ENCODE measurements at regions not wholly inside any gene's neighbourhood (a gene's known extent, or its start where the extent isn't known, plus 50 kb on each side); places are given as distances from the start of the nearest gene placed in this dataset.

DNA sequence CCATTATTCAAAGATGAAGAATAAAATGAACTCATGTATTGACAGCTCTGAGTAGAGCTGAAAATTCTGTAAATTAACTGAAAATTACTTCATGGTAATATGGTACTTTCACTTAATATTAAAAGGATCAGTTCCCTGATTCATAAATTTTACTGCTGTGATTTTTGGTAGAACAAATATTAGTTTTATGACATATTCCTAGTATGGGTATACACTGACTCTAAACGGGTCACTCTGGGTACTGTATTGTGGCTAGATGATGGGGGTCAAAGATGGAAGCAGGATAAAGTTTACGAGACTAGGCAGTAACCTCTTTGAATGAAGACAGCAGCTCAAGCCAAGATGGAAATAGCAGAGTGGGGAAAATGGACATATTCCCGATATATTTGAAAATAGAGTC, 135.5 kb downstream of the NUAK1 start:
- H3K79me2 ChIP-seq (ENCODE audit: insufficient read depth, low read length), result no peaks in the 10 kb centered on the region
- no peaks in the 10 kb centered on the region for H4K20me1 ChIP-seq (ENCODE audit: low read depth, low read length)
- no peaks in the 10 kb centered on the region for H3K9me3 ChIP-seq (ENCODE audit: insufficient read depth, low read length)
- H3K4me2 ChIP-seq (ENCODE audit: low read depth, low read length, poor library complexity, severe bottlenecking), result no peak overlapping the region
- no peaks in the 10 kb centered on the region for H3K27me3 ChIP-seq (ENCODE audit: low read length)
- H3K4me3 ChIP-seq (ENCODE audit: insufficient read depth, low read length, poor library complexity, severe bottlenecking), result no peak overlapping the region
- no peak overlapping the region for H3K9ac ChIP-seq (ENCODE audit: low read length)
- no peaks in the 10 kb centered on the region for H3K9me2 ChIP-seq (replicated peaks; ENCODE audit: insufficient read depth, low read length)
- no peak for TF ChIP-seq EZH2phosphoT487 (conservative IDR thresholded peaks at IDR 0.05; ENCODE audit: low read length)
- TF ChIP-seq, protein P1, sequence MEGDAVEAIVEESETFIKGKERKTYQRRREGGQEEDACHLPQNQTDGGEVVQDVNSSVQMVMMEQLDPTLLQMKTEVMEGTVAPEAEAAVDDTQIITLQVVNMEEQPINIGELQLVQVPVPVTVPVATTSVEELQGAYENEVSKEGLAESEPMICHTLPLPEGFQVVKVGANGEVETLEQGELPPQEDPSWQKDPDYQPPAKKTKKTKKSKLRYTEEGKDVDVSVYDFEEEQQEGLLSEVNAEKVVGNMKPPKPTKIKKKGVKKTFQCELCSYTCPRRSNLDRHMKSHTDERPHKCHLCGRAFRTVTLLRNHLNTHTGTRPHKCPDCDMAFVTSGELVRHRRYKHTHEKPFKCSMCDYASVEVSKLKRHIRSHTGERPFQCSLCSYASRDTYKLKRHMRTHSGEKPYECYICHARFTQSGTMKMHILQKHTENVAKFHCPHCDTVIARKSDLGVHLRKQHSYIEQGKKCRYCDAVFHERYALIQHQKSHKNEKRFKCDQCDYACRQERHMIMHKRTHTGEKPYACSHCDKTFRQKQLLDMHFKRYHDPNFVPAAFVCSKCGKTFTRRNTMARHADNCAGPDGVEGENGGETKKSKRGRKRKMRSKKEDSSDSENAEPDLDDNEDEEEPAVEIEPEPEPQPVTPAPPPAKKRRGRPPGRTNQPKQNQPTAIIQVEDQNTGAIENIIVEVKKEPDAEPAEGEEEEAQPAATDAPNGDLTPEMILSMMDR (IDR thresholded peaks at IDR 0.05; ENCODE audit: insufficient read depth, low read length, poor library complexity, severe bottlenecking), result no peak
- H3K27ac ChIP-seq (ENCODE audit: low read depth, low read length), result no peak overlapping the region
- H3K36me3 ChIP-seq (ENCODE audit: low read length), result no peaks in the 10 kb centered on the region
- H3F3A ChIP-seq (ENCODE audit: insufficient read depth), result no peaks in the 10 kb centered on the region
- H2AFZ ChIP-seq (ENCODE audit: low read depth, low read length, severe bottlenecking), result no peak overlapping the region

DNA sequence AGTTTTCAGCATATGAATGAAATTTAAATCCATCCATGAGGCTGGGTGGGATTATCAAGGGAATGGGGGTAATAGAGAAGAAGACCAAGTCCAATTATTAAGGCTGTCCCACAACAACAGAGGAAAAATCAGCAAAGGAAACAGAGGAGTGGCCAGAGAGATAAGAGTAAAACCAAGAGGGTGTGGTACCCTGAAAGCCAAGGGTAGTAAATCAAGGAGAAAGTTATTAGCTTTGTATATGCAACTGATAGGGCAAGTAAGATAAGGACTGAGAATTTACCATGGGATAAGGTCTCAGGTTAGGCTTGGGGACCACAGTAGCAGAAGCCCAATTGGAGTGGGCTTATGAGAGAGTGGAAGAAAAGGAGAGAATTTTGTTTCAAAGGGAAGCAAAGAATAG, 134.5 kb downstream of the NUAK1 start:
- no peaks in the 10 kb centered on the region for H3K27me3 ChIP-seq (ENCODE audit: low read length)
- H3K9me2 ChIP-seq (replicated peaks; ENCODE audit: insufficient read depth, low read length), result no peaks in the 10 kb centered on the region
- no peak overlapping the region for H3K4me3 ChIP-seq (ENCODE audit: insufficient read depth, low read length, poor library complexity, severe bottlenecking)
- TF ChIP-seq, protein P1 (IDR thresholded peaks at IDR 0.05; ENCODE audit: insufficient read depth, low read length, poor library complexity, severe bottlenecking), result no peak
- no peak for TF ChIP-seq EZH2phosphoT487 (conservative IDR thresholded peaks at IDR 0.05; ENCODE audit: low read length)
- no peaks in the 10 kb centered on the region for H3K9me3 ChIP-seq (ENCODE audit: insufficient read depth, low read length)
- H4K20me1 ChIP-seq (ENCODE audit: low read depth, low read length), result no peaks in the 10 kb centered on the region
- no peaks in the 10 kb centered on the region for H3K79me2 ChIP-seq (ENCODE audit: insufficient read depth, low read length)
- H3K36me3 ChIP-seq (ENCODE audit: low read length), result no peaks in the 10 kb centered on the region
- H3K9ac ChIP-seq (ENCODE audit: low read length), result no peak overlapping the region
- H3K4me2 ChIP-seq (ENCODE audit: low read depth, low read length, poor library complexity, severe bottlenecking), result no peak overlapping the region
- no peak overlapping the region for H2AFZ ChIP-seq (ENCODE audit: low read depth, low read length, severe bottlenecking)
- H3F3A ChIP-seq (ENCODE audit: insufficient read depth), result no peaks in the 10 kb centered on the region
- H3K27ac ChIP-seq (ENCODE audit: low read depth, low read length), result no peak overlapping the region

DNA sequence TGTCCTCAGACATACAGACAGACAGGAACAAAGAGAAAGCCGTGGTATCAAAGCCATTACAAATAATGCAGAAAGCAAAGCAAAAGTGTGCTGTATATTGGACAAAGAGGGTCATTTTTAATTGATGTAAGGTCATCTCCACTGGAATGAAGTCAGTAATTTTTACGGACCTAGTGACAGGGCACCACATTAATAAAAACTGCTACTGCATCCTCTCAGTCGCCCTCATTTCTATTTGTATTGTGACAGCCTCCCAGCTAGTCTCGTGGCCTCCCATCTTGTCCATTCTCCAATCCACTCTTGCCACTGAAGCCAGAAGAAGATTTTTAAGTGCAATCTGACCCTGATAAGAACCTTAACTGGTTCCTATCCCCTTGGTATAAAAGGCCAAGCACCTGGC, 132.4 kb downstream of the NUAK1 start:
- H3F3A ChIP-seq (ENCODE audit: insufficient read depth), result no peaks in the 10 kb centered on the region

More for the DNA sequence above, 132.4 kb downstream of the NUAK1 start:
- Histone ChIP-seq H3K9me2 (replicated peaks; ENCODE audit: insufficient read depth, low read length) (no peaks in the 10 kb centered on the region), H3K27me3 (ENCODE audit: low read length) (no peaks in the 10 kb centered on the region), H4K20me1 (ENCODE audit: low read depth, low read length) (no peaks in the 10 kb centered on the region), H3K27ac (ENCODE audit: low read depth, low read length) (no peak overlapping the region), H3K4me2 (ENCODE audit: low read depth, low read length, poor library complexity, severe bottlenecking) (no peak overlapping the region), H3K4me3 (ENCODE audit: insufficient read depth, low read length, poor library complexity, severe bottlenecking) (no peak overlapping the region), H3K79me2 (ENCODE audit: insufficient read depth, low read length) (no peaks in the 10 kb centered on the region), H3K9me3 (ENCODE audit: insufficient read depth, low read length) (no peaks in the 10 kb centered on the region), H3K36me3 (ENCODE audit: low read length) (no peaks in the 10 kb centered on the region), H3K9ac (ENCODE audit: low read length) (no peak overlapping the region), H2AFZ (ENCODE audit: low read depth, low read length, severe bottlenecking) (no peak overlapping the region)
- TF ChIP-seq EZH2phosphoT487 (conservative IDR thresholded peaks at IDR 0.05; ENCODE audit: low read length), result no peak
- TF ChIP-seq, protein P1 (IDR thresholded peaks at IDR 0.05; ENCODE audit: insufficient read depth, low read length, poor library complexity, severe bottlenecking), result no peak
